ENCODE measurements at regions not wholly inside any gene's neighbourhood (a gene's known extent, or its start where the extent isn't known, plus 50 kb on each side); places are given as distances from the start of the nearest gene placed in this dataset.

GRCh38 chr2:198703281-198703680 lies 754.5 kb downstream of the SATB2 start:
- Histone ChIP-seq H3K4me3 (ENCODE audit: low read length in 2 of 2) (no peak overlapping the region), H3K4ac (ENCODE audit: low read length) (no peak overlapping the region), H2BK5ac (ENCODE audit: low read length) (no peak overlapping the region), H3K18ac (ENCODE audit: low read length) (no peak overlapping the region), H3K4me1 (ENCODE audit: control insufficient read depth in 2 of 2, insufficient read depth in 1 of 2, low read depth in 1 of 2, low read length in 2 of 2) (peaks cover 0 to 17% of the 10 kb centered on the region in 2 donors), H4K91ac (ENCODE audit: low read depth, low read length, poor library complexity) (no peak overlapping the region), H3K23ac (ENCODE audit: low read depth, low read length, poor library complexity) (no peak overlapping the region), H3K9me3 (replicated peaks in 1 of 2; ENCODE audit: control insufficient read depth in 2 of 2, insufficient read depth in 1 of 2, low read depth in 1 of 2, low read length in 2 of 2) (no peaks in the 10 kb centered on the region), H2BK15ac (ENCODE audit: low read length) (no peak overlapping the region), H3K27ac (replicated peaks; ENCODE audit: low read length) (no peak overlapping the region), H3K36me3 (replicated peaks in 1 of 2; ENCODE audit: control insufficient read depth in 2 of 2, insufficient read depth in 2 of 2, low read length in 2 of 2) (no peaks in the 10 kb centered on the region), H3K27me3 (ENCODE audit: control insufficient read depth in 3 of 3, insufficient read depth in 3 of 3, low read depth in 1 of 3, low read length in 3 of 3) (no peaks in the 10 kb centered on the region), H3K9ac (ENCODE audit: low read depth, low read length, poor library complexity) (no peak overlapping the region), H4K8ac (ENCODE audit: low read depth, low read length) (no peak overlapping the region), H3K4me2 (ENCODE audit: insufficient read depth, low read length, poor library complexity, severe bottlenecking) (no peak overlapping the region), H2AK5ac (ENCODE audit: low read depth, low read length) (no peak overlapping the region), H2BK12ac (ENCODE audit: low read length) (no peak overlapping the region), H3K79me1 (ENCODE audit: low read depth, low read length) (no peaks in the 10 kb centered on the region), H3K14ac (ENCODE audit: low read length) (no peak overlapping the region), H2BK120ac (ENCODE audit: low read depth, low read length) (no peak overlapping the region), H2AFZ (ENCODE audit: low read length) (no peak overlapping the region)
- no peak for DNase-seq (ENCODE audit: low spot score)

- no peak overlapping the region for H3K4me3 ChIP-seq (ENCODE audit: low read length in 2 of 2)
- no peak overlapping the region for H2BK12ac ChIP-seq (ENCODE audit: low read length)
- H3K23ac ChIP-seq (ENCODE audit: low read depth, low read length, poor library complexity), result no peak overlapping the region
- no peak overlapping the region for H3K4me2 ChIP-seq (ENCODE audit: insufficient read depth, low read length, poor library complexity, severe bottlenecking)
- no peak overlapping the region for H2AK5ac ChIP-seq (ENCODE audit: low read depth, low read length)
- H3K36me3 ChIP-seq (replicated peaks in 1 of 2; ENCODE audit: control insufficient read depth in 2 of 2, insufficient read depth in 2 of 2, low read length in 2 of 2), result no peaks in the 10 kb centered on the region
- no peaks in the 10 kb centered on the region for H3K79me1 ChIP-seq (ENCODE audit: low read depth, low read length)
- H3K9ac ChIP-seq (ENCODE audit: low read depth, low read length, poor library complexity), result no peak overlapping the region
- no peak overlapping the region for H3K14ac ChIP-seq (ENCODE audit: low read length)
- no peak overlapping the region for H2BK120ac ChIP-seq (ENCODE audit: low read depth, low read length)
- H3K27ac ChIP-seq (replicated peaks; ENCODE audit: low read length), result no peak overlapping the region
- H3K18ac ChIP-seq (ENCODE audit: low read length), result no peak overlapping the region
- no peak overlapping the region for H2BK5ac ChIP-seq (ENCODE audit: low read length)
- H3K27me3 ChIP-seq (ENCODE audit: control insufficient read depth in 3 of 3, insufficient read depth in 3 of 3, low read depth in 1 of 3, low read length in 3 of 3), result no peaks in the 10 kb centered on the region
- no peak overlapping the region for H4K91ac ChIP-seq (ENCODE audit: low read depth, low read length, poor library complexity)
- H2AFZ ChIP-seq (ENCODE audit: low read length), result no peak overlapping the region
- H3K4me1 ChIP-seq (ENCODE audit: control insufficient read depth in 2 of 2, insufficient read depth in 1 of 2, low read depth in 1 of 2, low read length in 2 of 2), result peaks cover 0 to 17% of the 10 kb centered on the region in 2 donors
- no peak overlapping the region for H3K4ac ChIP-seq (ENCODE audit: low read length)
- H4K8ac ChIP-seq (ENCODE audit: low read depth, low read length), result no peak overlapping the region
- H3K9me3 ChIP-seq (replicated peaks in 1 of 2; ENCODE audit: control insufficient read depth in 2 of 2, insufficient read depth in 1 of 2, low read depth in 1 of 2, low read length in 2 of 2), result no peaks in the 10 kb centered on the region
- H2BK15ac ChIP-seq (ENCODE audit: low read length), result no peak overlapping the region
- DNase-seq (ENCODE audit: low spot score), result no peak
Observed at GRCh38 chr2:198702796-198703195, 754.9 kb downstream of the SATB2 start.

- no peaks in the 10 kb centered on the region for H3K27me3 ChIP-seq (ENCODE audit: control insufficient read depth in 3 of 3, insufficient read depth in 3 of 3, low read depth in 1 of 3, low read length in 3 of 3)
- no peak overlapping the region for H2AK5ac ChIP-seq (ENCODE audit: low read depth, low read length)
- no peak overlapping the region for H3K4ac ChIP-seq (ENCODE audit: low read length)
- no peak overlapping the region for H4K8ac ChIP-seq (ENCODE audit: low read depth, low read length)
- no peak overlapping the region for H2AFZ ChIP-seq (ENCODE audit: low read length)
- no peak overlapping the region for H4K91ac ChIP-seq (ENCODE audit: low read depth, low read length, poor library complexity)
- no peak for DNase-seq (ENCODE audit: low spot score)
- H2BK120ac ChIP-seq (ENCODE audit: low read depth, low read length), result no peak overlapping the region
- no peak overlapping the region for H2BK15ac ChIP-seq (ENCODE audit: low read length)
- no peak overlapping the region for H3K18ac ChIP-seq (ENCODE audit: low read length)
- H3K14ac ChIP-seq (ENCODE audit: low read length), result no peak overlapping the region
- H3K9me3 ChIP-seq (replicated peaks in 1 of 2; ENCODE audit: control insufficient read depth in 2 of 2, insufficient read depth in 1 of 2, low read depth in 1 of 2, low read length in 2 of 2), result no peaks in the 10 kb centered on the region
- H2BK12ac ChIP-seq (ENCODE audit: low read length), result no peak overlapping the region
- no peak overlapping the region for H3K27ac ChIP-seq (replicated peaks; ENCODE audit: low read length)
- no peak overlapping the region for H3K23ac ChIP-seq (ENCODE audit: low read depth, low read length, poor library complexity)
- no peak overlapping the region for H2BK5ac ChIP-seq (ENCODE audit: low read length)
- H3K9ac ChIP-seq (ENCODE audit: low read depth, low read length, poor library complexity), result no peak overlapping the region
- H3K4me2 ChIP-seq (ENCODE audit: insufficient read depth, low read length, poor library complexity, severe bottlenecking), result no peak overlapping the region
- no CpG with 5 or more reads among the region's 1 CpG for WGBS, 2 donors (ENCODE audit: extremely low coverage in 2 of 2, insufficient read length in 2 of 2, insufficient replicate concordance in 1 of 2)
- H3K4me1 ChIP-seq (ENCODE audit: control insufficient read depth in 2 of 2, insufficient read depth in 1 of 2, low read depth in 1 of 2, low read length in 2 of 2), result peaks cover 0 to 17% of the 10 kb centered on the region in 2 donors
- no peaks in the 10 kb centered on the region for H3K36me3 ChIP-seq (replicated peaks in 1 of 2; ENCODE audit: control insufficient read depth in 2 of 2, insufficient read depth in 2 of 2, low read length in 2 of 2)
- no peaks in the 10 kb centered on the region for H3K79me1 ChIP-seq (ENCODE audit: low read depth, low read length)
- no peak overlapping the region for H3K4me3 ChIP-seq (ENCODE audit: low read length in 2 of 2)
Observed at GRCh38 chr2:198701481-198701880, 756.3 kb downstream of the SATB2 start.

DNA sequence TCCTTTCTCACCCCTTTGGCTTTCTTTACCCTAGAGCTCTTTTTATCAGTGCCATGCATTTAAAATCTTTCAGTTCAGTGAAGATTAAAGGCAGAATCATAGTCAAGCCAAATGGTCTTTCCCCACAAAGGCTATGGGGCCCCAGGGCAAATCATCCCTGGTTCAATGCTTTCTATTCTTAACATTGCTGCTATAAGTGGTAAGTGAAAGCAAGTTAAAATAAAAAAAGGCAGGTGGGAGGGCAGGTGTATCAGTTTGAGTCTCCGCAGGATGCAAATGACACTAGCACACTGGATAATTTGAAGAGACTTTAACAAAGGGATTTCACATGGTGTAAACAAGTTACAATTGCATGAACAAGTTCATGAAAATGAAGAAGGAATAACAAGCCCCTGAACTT lies 757.4 kb downstream of the SATB2 start:
- H3K4me2 ChIP-seq (ENCODE audit: insufficient read depth, low read length, poor library complexity, severe bottlenecking), result no peak overlapping the region
- H3K4me1 ChIP-seq (ENCODE audit: control insufficient read depth in 2 of 2, insufficient read depth in 1 of 2, low read depth in 1 of 2, low read length in 2 of 2), result peaks cover 0 to 15% of the 10 kb centered on the region in 2 donors
- H3K4me3 ChIP-seq (ENCODE audit: low read length in 2 of 2), result no peak overlapping the region
- H2AK5ac ChIP-seq (ENCODE audit: low read depth, low read length), result no peak overlapping the region
- no peaks in the 10 kb centered on the region for H3K36me3 ChIP-seq (replicated peaks in 1 of 2; ENCODE audit: control insufficient read depth in 2 of 2, insufficient read depth in 2 of 2, low read length in 2 of 2)
- no peak overlapping the region for H3K14ac ChIP-seq (ENCODE audit: low read length)
- no peaks in the 10 kb centered on the region for H3K79me1 ChIP-seq (ENCODE audit: low read depth, low read length)
- no peak overlapping the region for H3K27ac ChIP-seq (replicated peaks; ENCODE audit: low read length)
- no peaks in the 10 kb centered on the region for H3K27me3 ChIP-seq (ENCODE audit: control insufficient read depth in 3 of 3, insufficient read depth in 3 of 3, low read depth in 1 of 3, low read length in 3 of 3)
- no peak overlapping the region for H3K4ac ChIP-seq (ENCODE audit: low read length)
- no peak overlapping the region for H3K18ac ChIP-seq (ENCODE audit: low read length)
- no peak overlapping the region for H2BK5ac ChIP-seq (ENCODE audit: low read length)
- no peak overlapping the region for H2BK12ac ChIP-seq (ENCODE audit: low read length)
- H3K23ac ChIP-seq (ENCODE audit: low read depth, low read length, poor library complexity), result no peak overlapping the region
- no peak overlapping the region for H4K8ac ChIP-seq (ENCODE audit: low read depth, low read length)
- no peak for DNase-seq (ENCODE audit: low spot score)
- no peak overlapping the region for H2BK15ac ChIP-seq (ENCODE audit: low read length)
- no peak overlapping the region for H2BK120ac ChIP-seq (ENCODE audit: low read depth, low read length)
- no peak overlapping the region for H3K9ac ChIP-seq (ENCODE audit: low read depth, low read length, poor library complexity)
- no CpG with 5 or more reads among the region's 1 CpG for WGBS, 2 donors (ENCODE audit: extremely low coverage in 2 of 2, insufficient read length in 2 of 2, insufficient replicate concordance in 1 of 2)
- H3K9me3 ChIP-seq (replicated peaks in 1 of 2; ENCODE audit: control insufficient read depth in 2 of 2, insufficient read depth in 1 of 2, low read depth in 1 of 2, low read length in 2 of 2), result no peaks in the 10 kb centered on the region
- H4K91ac ChIP-seq (ENCODE audit: low read depth, low read length, poor library complexity), result no peak overlapping the region
- no peak overlapping the region for H2AFZ ChIP-seq (ENCODE audit: low read length)
